ENCODE measurements at regions not wholly inside any gene's neighbourhood (a gene's known extent, or its start where the extent isn't known, plus 50 kb on each side); places are given as distances from the start of the nearest gene placed in this dataset.

- DNase-seq = no peak
These were observed 412.8 kb downstream of the DIPK2A start for GRCh38 chr3:144384241-144384979.

GRCh38 chr3:144390786-144391185, 419.2 kb downstream of the DIPK2A start:
- no peak for DNase-seq

- DNase-seq = no peak
These were observed 419.6 kb downstream of the DIPK2A start for GRCh38 chr3:144391236-144391635.

- DNase-seq = no peak
These were observed 422.4 kb downstream of the DIPK2A start for GRCh38 chr3:144394032-144394431.

- DNase-seq = no peak
These were observed 430.8 kb downstream of the DIPK2A start for GRCh38 chr3:144402430-144402829.

- no peak for DNase-seq
These were observed 431.4 kb downstream of the DIPK2A start for GRCh38 chr3:144403040-144403457.

GRCh38 chr3:144407335-144407734, 435.7 kb downstream of the DIPK2A start:
- no peak for DNase-seq

GRCh38 chr3:144409319-144409718, 437.7 kb downstream of the DIPK2A start:
- DNase-seq = no peak

GRCh38 chr3:144413068-144413467, 441.4 kb downstream of the DIPK2A start:
- DNase-seq = no peak

GRCh38 chr3:144415492-144415891, 443.9 kb downstream of the DIPK2A start:
- DNase-seq = peak; percentile 39

GRCh38 chr3:144424606-144425005, 453.0 kb downstream of the DIPK2A start:
- no peak for DNase-seq

GRCh38 chr3:144426366-144426765, 454.7 kb downstream of the DIPK2A start:
- no peak for DNase-seq

- no peak for DNase-seq
These were observed 455.3 kb downstream of the DIPK2A start for GRCh38 chr3:144426967-144427366.

GRCh38 chr3:144429719-144430121, 458.1 kb downstream of the DIPK2A start:
- DNase-seq = no peak

- DNase-seq = no peak
These were observed 459.5 kb downstream of the DIPK2A start for GRCh38 chr3:144431134-144431533.

GRCh38 chr3:144433006-144433405, 461.4 kb downstream of the DIPK2A start:
- no peak for DNase-seq

GRCh38 chr3:144437989-144438388, 466.4 kb downstream of the DIPK2A start:
- DNase-seq = no peak

- no peak for DNase-seq
These were observed 472.4 kb downstream of the DIPK2A start for GRCh38 chr3:144444061-144444460.

GRCh38 chr3:144444546-144444945, 472.9 kb downstream of the DIPK2A start:
- no peak for DNase-seq

- no peak for DNase-seq
These were observed 484.3 kb downstream of the DIPK2A start for GRCh38 chr3:144455841-144456440.

- DNase-seq = no peak
These were observed 486.1 kb downstream of the DIPK2A start for GRCh38 chr3:144457758-144458157.

- no peak for DNase-seq
These were observed 486.7 kb downstream of the DIPK2A start for GRCh38 chr3:144458283-144458682.

GRCh38 chr3:144462337-144462736, 490.7 kb downstream of the DIPK2A start:
- no peak for DNase-seq

GRCh38 chr3:144463911-144464310, 492.3 kb downstream of the DIPK2A start:
- DNase-seq = no peak

GRCh38 chr3:144466114-144466513, 494.5 kb downstream of the DIPK2A start:
- peak; percentile 11 for DNase-seq
